ENCODE measurements at regions not wholly inside any gene's neighbourhood (a gene's known extent, or its start where the extent isn't known, plus 50 kb on each side); places are given as distances from the start of the nearest gene placed in this dataset.
"Not testable (repeated sequence)": the region's sequence is repeated elsewhere in the genome, so short reads cannot be mapped to it uniquely, and the experiment has no call there.

- H3K4me3 ChIP-seq (ENCODE audit: insufficient read depth, low read length, poor library complexity, severe bottlenecking): no peak overlapping the region
- H4K20me1 ChIP-seq (ENCODE audit: low read depth, low read length): no peaks in the 10 kb centered on the region
- H3K27ac ChIP-seq (ENCODE audit: low read depth, low read length): no peak overlapping the region
- H3K36me3 ChIP-seq (ENCODE audit: low read length): no peaks in the 10 kb centered on the region
- no peaks in the 10 kb centered on the region for H3K27me3 ChIP-seq (ENCODE audit: low read length)
- no peak overlapping the region for H3K9ac ChIP-seq (ENCODE audit: low read length)
- no peaks in the 10 kb centered on the region for H3K9me2 ChIP-seq (replicated peaks; ENCODE audit: insufficient read depth, low read length)
- H3K4me2 ChIP-seq (ENCODE audit: low read depth, low read length, poor library complexity, severe bottlenecking): no peak overlapping the region
- no peak overlapping the region for H2AFZ ChIP-seq (ENCODE audit: low read depth, low read length, severe bottlenecking)
- no peaks in the 10 kb centered on the region for H3F3A ChIP-seq (ENCODE audit: insufficient read depth)
- H3K79me2 ChIP-seq (ENCODE audit: insufficient read depth, low read length): no peaks in the 10 kb centered on the region
- H3K9me3 ChIP-seq (ENCODE audit: insufficient read depth, low read length): no peaks in the 10 kb centered on the region
- no peak for TF ChIP-seq EZH2phosphoT487 (conservative IDR thresholded peaks at IDR 0.05; ENCODE audit: low read length)
- no peak for TF ChIP-seq CTCF (IDR thresholded peaks at IDR 0.05; ENCODE audit: insufficient read depth, low read length, poor library complexity, severe bottlenecking)
Measured at GRCh38 chr7:156503196-156503595, 137.4 kb upstream of the RNF32 start.

- not testable (repeated sequence) for H3K27me3 ChIP-seq (ENCODE audit: low read length); H3K79me2 ChIP-seq (ENCODE audit: insufficient read depth, low read length); H3K9me3 ChIP-seq (ENCODE audit: insufficient read depth, low read length); H3K4me2 ChIP-seq (ENCODE audit: low read depth, low read length, poor library complexity, severe bottlenecking); H3K9ac ChIP-seq (ENCODE audit: low read length); H3K27ac ChIP-seq (ENCODE audit: low read depth, low read length); H3K4me3 ChIP-seq (ENCODE audit: insufficient read depth, low read length, poor library complexity, severe bottlenecking); H3K36me3 ChIP-seq (ENCODE audit: low read length); H3F3A ChIP-seq (ENCODE audit: insufficient read depth); H3K9me2 ChIP-seq (replicated peaks; ENCODE audit: insufficient read depth, low read length); H4K20me1 ChIP-seq (ENCODE audit: low read depth, low read length); H2AFZ ChIP-seq (ENCODE audit: low read depth, low read length, severe bottlenecking)
Measured at GRCh38 chr7:156501815-156502214, 138.8 kb upstream of the RNF32 start.

GRCh38 chr7:156499247-156499881 is 141.2 kb upstream of the RNF32 start:
- Histone ChIP-seq H3K4me3 (ENCODE audit: insufficient read depth, low read length, poor library complexity, severe bottlenecking) (no peak overlapping the region), H3K27me3 (ENCODE audit: low read length) (no peaks in the 10 kb centered on the region), H3K36me3 (ENCODE audit: low read length) (no peaks in the 10 kb centered on the region), H2AFZ (ENCODE audit: low read depth, low read length, severe bottlenecking) (no peak overlapping the region), H3K79me2 (ENCODE audit: insufficient read depth, low read length) (no peaks in the 10 kb centered on the region), H4K20me1 (ENCODE audit: low read depth, low read length) (no peaks in the 10 kb centered on the region), H3K9me2 (replicated peaks; ENCODE audit: insufficient read depth, low read length) (no peaks in the 10 kb centered on the region), H3K4me2 (ENCODE audit: low read depth, low read length, poor library complexity, severe bottlenecking) (no peak overlapping the region), H3K27ac (ENCODE audit: low read depth, low read length) (no peak overlapping the region), H3K9me3 (ENCODE audit: insufficient read depth, low read length) (no peaks in the 10 kb centered on the region), H3K9ac (ENCODE audit: low read length) (no peak overlapping the region), H3F3A (ENCODE audit: insufficient read depth) (no peaks in the 10 kb centered on the region)
- TF ChIP-seq CTCF (IDR thresholded peaks at IDR 0.05; ENCODE audit: insufficient read depth, low read length, poor library complexity, severe bottlenecking) (no peak), EZH2phosphoT487 (conservative IDR thresholded peaks at IDR 0.05; ENCODE audit: low read length) (no peak)

- no peaks in the 10 kb centered on the region for H3K9me2 ChIP-seq (replicated peaks; ENCODE audit: insufficient read depth, low read length)
- no peaks in the 10 kb centered on the region for H4K20me1 ChIP-seq (ENCODE audit: low read depth, low read length)
- H3K36me3 ChIP-seq (ENCODE audit: low read length): no peaks in the 10 kb centered on the region
- TF ChIP-seq EZH2phosphoT487 (conservative IDR thresholded peaks at IDR 0.05; ENCODE audit: low read length) (no peak), CTCF (IDR thresholded peaks at IDR 0.05; ENCODE audit: insufficient read depth, low read length, poor library complexity, severe bottlenecking) (no peak)
- H3K4me2 ChIP-seq (ENCODE audit: low read depth, low read length, poor library complexity, severe bottlenecking): no peak overlapping the region
- H3K9ac ChIP-seq (ENCODE audit: low read length): no peak overlapping the region
- no peaks in the 10 kb centered on the region for H3F3A ChIP-seq (ENCODE audit: insufficient read depth)
- no peaks in the 10 kb centered on the region for H3K9me3 ChIP-seq (ENCODE audit: insufficient read depth, low read length)
- no peak overlapping the region for H3K4me3 ChIP-seq (ENCODE audit: insufficient read depth, low read length, poor library complexity, severe bottlenecking)
- no peaks in the 10 kb centered on the region for H3K27me3 ChIP-seq (ENCODE audit: low read length)
- H3K79me2 ChIP-seq (ENCODE audit: insufficient read depth, low read length): no peaks in the 10 kb centered on the region
- H3K27ac ChIP-seq (ENCODE audit: low read depth, low read length): no peak overlapping the region
- H2AFZ ChIP-seq (ENCODE audit: low read depth, low read length, severe bottlenecking): no peak overlapping the region
Measured at GRCh38 chr7:156497776-156498509, 142.6 kb upstream of the RNF32 start.
